ENCODE measurements at regions not wholly inside any gene's neighbourhood (a gene's known extent, or its start where the extent isn't known, plus 50 kb on each side); places are given as distances from the start of the nearest gene placed in this dataset.

- H3K36me3 ChIP-seq: no peaks in the 10 kb centered on the region
- H3K27me3 ChIP-seq (ENCODE audit: low read depth): peaks cover 99% of the 10 kb centered on the region
- TF ChIP-seq, protein P1, sequence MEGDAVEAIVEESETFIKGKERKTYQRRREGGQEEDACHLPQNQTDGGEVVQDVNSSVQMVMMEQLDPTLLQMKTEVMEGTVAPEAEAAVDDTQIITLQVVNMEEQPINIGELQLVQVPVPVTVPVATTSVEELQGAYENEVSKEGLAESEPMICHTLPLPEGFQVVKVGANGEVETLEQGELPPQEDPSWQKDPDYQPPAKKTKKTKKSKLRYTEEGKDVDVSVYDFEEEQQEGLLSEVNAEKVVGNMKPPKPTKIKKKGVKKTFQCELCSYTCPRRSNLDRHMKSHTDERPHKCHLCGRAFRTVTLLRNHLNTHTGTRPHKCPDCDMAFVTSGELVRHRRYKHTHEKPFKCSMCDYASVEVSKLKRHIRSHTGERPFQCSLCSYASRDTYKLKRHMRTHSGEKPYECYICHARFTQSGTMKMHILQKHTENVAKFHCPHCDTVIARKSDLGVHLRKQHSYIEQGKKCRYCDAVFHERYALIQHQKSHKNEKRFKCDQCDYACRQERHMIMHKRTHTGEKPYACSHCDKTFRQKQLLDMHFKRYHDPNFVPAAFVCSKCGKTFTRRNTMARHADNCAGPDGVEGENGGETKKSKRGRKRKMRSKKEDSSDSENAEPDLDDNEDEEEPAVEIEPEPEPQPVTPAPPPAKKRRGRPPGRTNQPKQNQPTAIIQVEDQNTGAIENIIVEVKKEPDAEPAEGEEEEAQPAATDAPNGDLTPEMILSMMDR (IDR thresholded peaks at IDR 0.05; ENCODE audit: borderline replicate concordance): no peak
- peaks cover 5% of the 10 kb centered on the region for H3K9me3 ChIP-seq (replicated peaks)
- no peak overlapping the region for H3K4me3 ChIP-seq
- intact Hi-C loops (cut with micrococcal nuclease): no loop called here
- peaks cover 16% of the 10 kb centered on the region for H3K4me1 ChIP-seq
- DNase-seq: no peak
- no peak overlapping the region for H3K27ac ChIP-seq (replicated peaks)
Observed at GRCh38 chr5:73379435-73379834, 69.1 kb downstream of the FOXD1 start.

DNA sequence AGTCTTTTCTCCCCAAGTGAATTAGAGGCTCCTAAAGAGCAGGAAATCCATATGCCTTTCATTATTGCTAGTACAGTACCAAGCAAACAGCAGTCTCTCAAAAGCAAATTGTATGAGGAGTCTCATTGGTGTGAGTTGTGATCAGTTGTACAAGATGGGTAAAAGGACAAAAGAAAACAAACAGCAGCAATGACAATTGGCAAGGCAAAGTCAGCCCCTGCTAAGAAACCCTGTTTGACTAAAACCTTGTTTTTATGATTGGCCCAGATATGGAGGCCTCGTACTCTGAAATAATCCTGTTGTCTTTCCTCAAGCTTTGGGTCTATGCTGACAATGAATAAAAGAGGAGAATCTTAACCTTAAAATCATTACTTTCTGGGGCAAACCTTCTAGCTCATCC is 69.8 kb downstream of the FOXD1 start:
- H3K9me3 ChIP-seq (replicated peaks): no peaks in the 10 kb centered on the region
- H3K4me1 ChIP-seq: peaks cover 16% of the 10 kb centered on the region
- peaks cover 99% of the 10 kb centered on the region for H3K27me3 ChIP-seq (ENCODE audit: low read depth)
- H3K4me3 ChIP-seq: no peak overlapping the region
- DNase-seq: no peak
- intact Hi-C loops (cut with micrococcal nuclease): no loop called here
- no peak overlapping the region for H3K27ac ChIP-seq (replicated peaks)
- H3K36me3 ChIP-seq: no peaks in the 10 kb centered on the region
- TF ChIP-seq, protein P1 (IDR thresholded peaks at IDR 0.05; ENCODE audit: borderline replicate concordance): no peak

DNA sequence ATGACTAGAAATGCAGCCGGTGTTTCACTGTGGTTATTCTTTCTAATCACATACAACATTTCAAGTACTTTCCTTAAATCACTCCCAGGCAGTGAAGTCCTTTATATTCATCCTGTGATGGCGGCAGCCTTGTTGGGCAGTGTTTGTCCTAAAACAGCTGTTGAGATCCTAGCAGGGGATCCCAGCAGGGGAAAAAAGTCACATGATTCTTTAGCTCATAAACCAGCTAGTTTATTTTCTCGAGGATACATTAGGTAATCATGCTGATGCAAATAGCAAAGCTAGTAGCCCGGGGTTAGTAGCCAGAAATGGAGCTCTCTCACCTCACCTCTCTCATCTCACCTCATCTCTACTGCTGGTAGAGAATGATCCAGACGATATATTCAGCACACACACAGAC is 70.5 kb downstream of the FOXD1 start:
- TF ChIP-seq, protein P1 (IDR thresholded peaks at IDR 0.05; ENCODE audit: borderline replicate concordance): no peak
- Histone ChIP-seq H3K36me3 (no peaks in the 10 kb centered on the region), H3K4me1 (peaks cover 16% of the 10 kb centered on the region), H3K9me3 (replicated peaks) (no peaks in the 10 kb centered on the region), H3K27ac (replicated peaks) (no peak overlapping the region), H3K27me3 (ENCODE audit: low read depth) (peaks cover 99% of the 10 kb centered on the region), H3K4me3 (no peak overlapping the region)
- no peak for DNase-seq
- intact Hi-C loops (cut with micrococcal nuclease): no loop called here

DNA sequence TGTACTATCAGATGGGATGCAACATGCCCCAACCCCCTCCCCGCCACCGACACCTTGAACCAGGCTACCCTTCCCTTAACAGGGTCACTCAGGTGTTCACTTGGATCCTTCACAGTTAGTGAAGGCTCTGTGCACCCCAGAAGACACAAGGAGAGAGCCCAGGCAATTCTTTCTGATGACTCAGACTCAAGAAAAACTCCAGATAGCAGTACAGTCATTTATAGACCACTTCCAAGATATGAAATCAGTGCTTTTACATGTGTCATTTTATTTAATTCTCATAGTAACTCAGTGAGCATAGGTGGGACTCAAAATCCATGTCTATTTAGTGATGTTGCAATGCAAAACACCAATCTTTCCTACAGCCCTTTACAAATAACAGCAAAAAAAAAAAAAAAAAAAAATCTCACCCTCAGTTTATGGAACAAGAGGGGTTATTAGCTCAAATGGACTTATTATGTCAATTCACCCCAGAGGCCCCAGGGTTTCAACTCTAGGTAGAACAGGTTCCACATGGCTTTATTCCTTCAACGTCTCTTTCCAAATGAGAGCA is 71.9 kb downstream of the FOXD1 start:
- TF ChIP-seq, protein P1 (IDR thresholded peaks at IDR 0.05; ENCODE audit: borderline replicate concordance): no peak
- Histone ChIP-seq H3K9me3 (replicated peaks) (no peaks in the 10 kb centered on the region), H3K36me3 (no peaks in the 10 kb centered on the region), H3K27ac (replicated peaks) (no peak overlapping the region), H3K4me3 (no peak overlapping the region), H3K4me1 (peaks cover 7% of the 10 kb centered on the region), H3K27me3 (ENCODE audit: low read depth) (peaks cover 99% of the 10 kb centered on the region)
- intact Hi-C loops (cut with micrococcal nuclease): no loop called here
- no peak for DNase-seq

GRCh38 chr5:73375949-73376348 is 72.6 kb downstream of the FOXD1 start:
- Histone ChIP-seq H3K36me3 (no peaks in the 10 kb centered on the region), H3K27me3 (ENCODE audit: low read depth) (peaks cover 99% of the 10 kb centered on the region), H3K4me1 (no peaks in the 10 kb centered on the region), H3K4me3 (no peak overlapping the region), H3K27ac (replicated peaks) (no peak overlapping the region), H3K9me3 (replicated peaks) (no peaks in the 10 kb centered on the region)
- intact Hi-C loops (cut with micrococcal nuclease): no loop called here
- no peak for DNase-seq
- TF ChIP-seq, protein P1 (IDR thresholded peaks at IDR 0.05; ENCODE audit: borderline replicate concordance): no peak
